PFSK-1 (cell line): ENCODE measurements at regions not wholly inside any gene's neighbourhood (a gene's known extent, or its start where the extent isn't known, plus 50 kb on each side); places are given as distances from the start of the nearest gene placed in this dataset.

Experiments used
- POLR2AphosphoS5 ChIP-seq: IDR thresholded peaks from 2 replicates; pipeline ENCODE4 v1.6.1; 2012; ENCODE audit warnings: low read depth, mild to moderate bottlenecking, control low read depth, low read length, moderate library complexity
- REST ChIP-seq, 2 experiments: IDR thresholded peaks; 2 replicates each; pipeline versions ENCODE4 v1.6.1 to v1.8.0; 2011 to 2012; ENCODE audit warnings: low read depth in 2 of 2, low read length in 2 of 2, control low read depth in 1 of 2, inconsistent platforms in 1 of 2, mild to moderate bottlenecking in 1 of 2, moderate library complexity in 1 of 2; ENCODE audit not compliant: insufficient read depth in 1 of 2
- TAF1 ChIP-seq: IDR thresholded peaks from 2 replicates; pipeline ENCODE4 v1.6.1; 2012; ENCODE audit warnings: low read length, control low read depth, borderline replicate concordance; ENCODE audit not compliant: insufficient read depth

GRCh38 chr2:221330436-221330835 lies 241.7 kb downstream of the EPHA4 start:
- no peak for TF ChIP-seq REST (IDR thresholded peaks at IDR 0.05; ENCODE audit: insufficient read depth in 1 of 2, low read depth in 2 of 2, low read length in 2 of 2)
- no peak for TF ChIP-seq POLR2AphosphoS5
- TF ChIP-seq TAF1 = no peak
